HUES48 (cell line): ENCODE measurements at regions not wholly inside any gene's neighbourhood (a gene's known extent, or its start where the extent isn't known, plus 50 kb on each side); places are given as distances from the start of the nearest gene placed in this dataset.

Experiments used
- H3K27ac ChIP-seq: one replicate; pipeline ENCODE4 v1.7.0; 2013; ENCODE audit warnings: low read depth, low read length, inconsistent platforms
- H3K27me3 ChIP-seq: 2 replicates; pipeline ENCODE4 v1.6.1; 2013; ENCODE audit warnings: mild to moderate bottlenecking, low read length; ENCODE audit not compliant: control insufficient read depth, insufficient read depth
- H3K36me3 ChIP-seq: 2 replicates; pipeline ENCODE4 v1.6.1; 2013; ENCODE audit warnings: low read length; ENCODE audit not compliant: control insufficient read depth, insufficient read depth
- H3K4me1 ChIP-seq: 2 replicates; pipeline ENCODE4 v1.6.1; 2013; ENCODE audit warnings: mild to moderate bottlenecking, low read length; ENCODE audit not compliant: control insufficient read depth, insufficient read depth
- H3K4me3 ChIP-seq: 2 replicates; pipeline ENCODE4 v1.5.1; 2013; ENCODE audit warnings: mild to moderate bottlenecking, low read depth, low read length
- H3K9ac ChIP-seq: 2 replicates; pipeline ENCODE4 v1.6.1; 2013; ENCODE audit warnings: mild to moderate bottlenecking, low read depth, low read length, moderate library complexity
- H3K9me3 ChIP-seq: 2 replicates; pipeline ENCODE4 v1.6.1; 2013; ENCODE audit warnings: low read length; ENCODE audit not compliant: control insufficient read depth, insufficient read depth

DNA sequence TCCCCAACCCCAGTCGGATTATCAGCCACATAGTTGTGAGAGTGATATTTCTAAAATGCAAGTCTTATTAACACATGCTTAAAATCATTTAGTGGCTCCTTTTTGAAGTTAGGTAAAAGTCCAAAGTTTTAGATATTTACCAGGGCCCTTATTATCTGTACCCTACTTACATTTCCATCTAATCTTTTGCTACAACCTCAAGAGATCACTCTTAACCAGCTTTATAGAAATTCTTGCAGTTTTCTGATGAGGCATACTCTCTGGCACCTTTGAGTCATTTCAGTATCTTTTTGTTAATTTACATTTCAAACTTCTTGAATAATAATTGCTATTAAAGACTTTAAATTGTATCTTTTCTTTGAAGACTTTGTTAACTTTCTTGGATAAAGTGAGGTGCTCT is 453.3 kb downstream of the RFPL4B start:
- Histone ChIP-seq H3K4me3 (no peak overlapping the region), H3K9me3 (no peaks in the 10 kb centered on the region), H3K27ac (no peak overlapping the region), H3K27me3 (peaks cover 2% of the 10 kb centered on the region; the same call in 1 of the 2 replicates), H3K36me3 (no peaks in the 10 kb centered on the region), H3K4me1 (peaks cover 8% of the 10 kb centered on the region; the same call in 1 of the 2 replicates), H3K9ac (no peak overlapping the region)

DNA sequence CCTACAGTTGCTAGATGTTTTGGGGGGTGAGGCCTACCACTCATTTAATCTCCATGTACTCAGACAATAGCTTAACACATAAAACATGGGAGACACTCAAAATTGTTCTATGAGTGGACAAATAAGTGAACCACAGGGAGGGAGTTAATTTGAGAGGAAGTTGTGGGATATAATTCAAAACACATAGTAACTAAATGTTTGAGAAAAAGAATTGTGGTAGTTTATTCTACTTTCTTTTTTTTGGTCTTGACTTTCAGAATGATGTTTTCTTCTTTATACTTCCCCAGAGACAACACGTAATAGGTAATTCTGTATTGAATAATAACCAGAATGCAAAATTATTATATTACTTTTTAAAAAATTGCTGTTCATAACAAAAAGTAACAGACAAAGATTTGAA is 453.8 kb downstream of the RFPL4B start:
- Histone ChIP-seq H3K9ac (no peak overlapping the region), H3K36me3 (no peaks in the 10 kb centered on the region), H3K27me3 (no peaks in the 10 kb centered on the region), H3K4me1 (peaks cover 8% of the 10 kb centered on the region; the same call in 1 of the 2 replicates), H3K9me3 (no peaks in the 10 kb centered on the region), H3K27ac (no peak overlapping the region), H3K4me3 (no peak overlapping the region)

DNA sequence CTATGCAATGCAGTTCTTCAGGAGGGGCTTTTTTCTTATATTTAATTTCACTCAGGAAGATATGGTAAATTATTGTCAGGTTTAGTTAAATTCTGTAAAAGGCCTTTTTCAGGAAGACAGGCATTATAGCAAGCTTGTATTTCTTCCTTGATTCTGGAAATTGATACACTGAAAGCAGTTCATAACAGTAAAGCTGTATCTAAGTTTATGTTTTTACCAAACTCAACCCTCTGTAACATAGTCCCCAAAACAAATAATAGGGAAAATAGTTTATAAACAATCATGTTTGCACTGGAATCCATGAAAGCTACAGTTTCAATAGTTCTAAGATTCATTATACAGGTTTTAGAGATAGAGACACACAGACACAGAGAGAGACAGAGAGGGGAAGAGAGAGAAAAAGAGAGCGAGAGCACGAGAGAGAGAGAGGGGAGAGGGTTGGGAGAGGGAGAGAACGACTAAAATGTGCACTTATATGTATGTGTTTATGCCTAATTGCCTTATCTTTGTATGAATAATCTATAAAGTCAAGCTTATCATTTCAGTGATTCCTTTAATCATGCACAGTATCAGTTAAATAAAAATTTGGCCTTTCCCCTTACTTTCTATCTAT is 454.4 kb downstream of the RFPL4B start:
- no peak overlapping the region for H3K9ac ChIP-seq
- H3K36me3 ChIP-seq: no peaks in the 10 kb centered on the region
- H3K27me3 ChIP-seq: no peaks in the 10 kb centered on the region
- H3K27ac ChIP-seq: no peak overlapping the region
- H3K4me1 ChIP-seq: peaks cover 8% of the 10 kb centered on the region; the same call in 1 of the 2 replicates
- H3K9me3 ChIP-seq: no peaks in the 10 kb centered on the region
- H3K4me3 ChIP-seq: no peak overlapping the region

DNA sequence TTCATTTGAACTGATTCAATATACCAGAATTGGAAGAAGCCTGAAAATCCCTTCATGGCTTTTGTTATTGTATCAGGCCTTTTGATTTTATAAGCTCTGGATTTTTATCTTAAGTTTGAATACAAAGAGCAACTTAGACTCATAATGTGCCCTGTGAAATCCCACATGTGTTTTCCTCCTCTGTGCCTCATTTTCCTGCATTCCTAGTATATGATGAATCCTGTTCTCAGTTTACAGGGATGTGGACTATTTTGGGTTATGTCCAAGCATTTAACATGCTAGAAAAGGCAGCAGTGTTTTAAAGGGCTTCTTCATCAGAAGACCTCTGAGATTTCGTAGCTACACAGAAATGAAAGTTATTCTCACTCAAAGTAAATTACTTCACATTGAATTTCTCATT is 455.0 kb downstream of the RFPL4B start:
- Histone ChIP-seq H3K9me3 (no peaks in the 10 kb centered on the region), H3K9ac (no peak overlapping the region), H3K4me3 (no peak overlapping the region), H3K36me3 (no peaks in the 10 kb centered on the region), H3K4me1 (peaks cover 8% of the 10 kb centered on the region; the same call in 1 of the 2 replicates), H3K27me3 (no peaks in the 10 kb centered on the region), H3K27ac (no peak overlapping the region)

DNA sequence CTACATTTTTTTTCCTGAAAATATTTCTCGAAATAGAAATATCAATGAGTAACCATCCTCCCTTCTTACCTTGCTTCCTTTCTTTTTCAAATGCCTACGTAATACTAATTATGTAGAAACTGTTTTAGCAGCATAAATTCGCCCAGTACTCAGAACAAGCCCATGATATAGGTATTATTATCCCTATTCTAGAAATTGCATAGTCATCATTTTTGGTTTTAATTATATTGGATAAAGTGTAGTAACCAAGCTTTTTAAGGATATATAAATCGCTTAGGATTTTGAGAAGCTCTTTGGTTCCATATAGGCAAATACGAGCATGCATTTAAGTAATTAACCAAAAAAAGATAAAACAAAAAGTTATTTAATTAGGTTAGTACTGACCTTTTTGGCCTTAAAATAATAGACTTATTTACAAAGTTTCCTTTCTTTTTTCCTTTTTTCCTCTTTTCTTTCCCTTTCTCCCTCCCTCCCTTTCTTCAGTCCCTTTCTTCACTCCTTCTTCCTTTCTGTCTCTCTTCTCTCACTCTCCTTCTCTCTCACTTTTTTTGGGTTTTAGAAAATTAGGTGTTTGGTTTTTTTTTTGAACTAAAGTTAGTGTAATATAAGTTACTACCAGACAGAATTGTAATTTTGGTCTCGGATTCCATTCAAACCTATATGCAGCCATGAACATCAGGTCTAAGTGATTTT is 457.7 kb downstream of the RFPL4B start:
- no peaks in the 10 kb centered on the region for H3K27me3 ChIP-seq
- H3K4me1 ChIP-seq: peaks cover 8% of the 10 kb centered on the region; the same call in 1 of the 2 replicates
- H3K9ac ChIP-seq: no peak overlapping the region
- no peaks in the 10 kb centered on the region for H3K9me3 ChIP-seq
- no peak overlapping the region for H3K4me3 ChIP-seq
- H3K36me3 ChIP-seq: no peaks in the 10 kb centered on the region
- no peak overlapping the region for H3K27ac ChIP-seq

DNA sequence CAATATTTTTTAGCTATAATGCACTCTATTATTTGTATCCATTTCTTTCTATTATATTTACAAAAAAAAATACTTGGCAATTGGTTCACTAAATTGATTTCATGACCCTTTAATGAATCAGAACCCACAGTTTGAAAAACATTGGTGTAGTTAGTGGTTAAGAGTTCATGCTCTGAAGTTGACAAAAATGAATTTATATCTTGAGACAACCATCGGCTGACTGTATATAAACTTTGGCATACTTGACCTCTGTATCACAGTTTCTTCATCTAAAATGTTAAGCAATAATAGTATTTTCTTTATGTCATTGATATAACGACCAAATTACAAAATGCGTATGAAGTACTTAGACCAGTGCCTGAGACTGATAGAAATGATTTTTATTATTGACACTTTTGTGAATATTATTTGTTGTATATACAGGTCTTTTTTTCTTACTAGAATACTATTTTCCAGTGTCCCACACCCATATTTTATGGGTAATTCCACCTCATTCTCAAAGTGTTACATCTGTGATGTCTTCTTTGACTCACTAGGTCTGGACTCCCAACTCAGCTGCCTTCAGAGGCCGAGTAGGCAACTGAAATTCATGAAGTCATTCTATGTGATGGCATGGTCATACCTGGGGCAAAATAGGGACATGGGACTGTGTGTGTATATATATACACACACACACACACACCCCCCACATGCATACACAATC is 459.2 kb downstream of the RFPL4B start:
- H3K4me3 ChIP-seq: no peak overlapping the region
- no peaks in the 10 kb centered on the region for H3K9me3 ChIP-seq
- H3K27me3 ChIP-seq: no peaks in the 10 kb centered on the region
- H3K27ac ChIP-seq: no peak overlapping the region
- H3K9ac ChIP-seq: no peak overlapping the region
- no peaks in the 10 kb centered on the region for H3K36me3 ChIP-seq
- peaks cover 8% of the 10 kb centered on the region; the same call in 1 of the 2 replicates for H3K4me1 ChIP-seq

DNA sequence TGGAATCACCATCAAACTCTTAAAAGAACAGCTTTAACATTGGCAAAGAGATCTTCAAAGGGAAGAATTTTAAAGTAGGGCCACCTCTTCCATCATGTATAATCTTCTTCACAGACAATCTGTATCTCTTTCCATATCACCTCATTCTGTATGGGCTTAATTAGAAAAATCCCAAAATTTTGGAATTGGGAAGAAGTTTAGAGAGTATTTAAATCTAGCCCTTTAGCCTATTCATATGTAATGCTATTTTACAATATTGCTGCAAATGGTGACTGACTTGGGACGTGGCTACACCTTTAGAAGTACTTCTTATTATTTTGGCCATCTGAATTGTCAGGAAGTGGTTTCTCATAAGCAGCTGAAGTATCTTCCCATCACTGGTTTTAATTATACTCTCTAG is 474.3 kb downstream of the RFPL4B start:
- Histone ChIP-seq H3K9me3 (no peaks in the 10 kb centered on the region), H3K36me3 (no peaks in the 10 kb centered on the region), H3K27me3 (no peaks in the 10 kb centered on the region), H3K27ac (no peak overlapping the region), H3K9ac (no peak overlapping the region), H3K4me3 (no peak overlapping the region), H3K4me1 (no peaks in the 10 kb centered on the region)

DNA sequence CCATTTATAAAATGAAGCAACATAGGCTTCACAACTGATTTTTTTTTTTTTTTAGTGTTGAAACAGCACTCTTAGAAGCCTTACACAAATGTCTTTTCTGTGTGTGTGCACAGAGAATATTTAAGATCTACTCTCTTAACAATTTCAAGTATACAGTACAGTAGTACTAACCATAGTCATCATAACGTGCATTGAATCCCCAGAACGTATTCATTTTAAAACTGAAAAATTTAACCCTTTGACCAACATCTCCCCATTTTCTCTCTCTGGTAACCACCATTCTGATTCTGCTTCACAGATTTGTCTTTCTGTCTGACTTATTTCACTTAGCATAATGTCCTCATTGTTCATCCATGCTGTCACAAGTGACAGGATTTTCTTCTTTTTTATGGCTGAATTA is 475.6 kb downstream of the RFPL4B start:
- H3K4me3 ChIP-seq: no peak overlapping the region
- no peaks in the 10 kb centered on the region for H3K36me3 ChIP-seq
- H3K9ac ChIP-seq: no peak overlapping the region
- no peaks in the 10 kb centered on the region for H3K27me3 ChIP-seq
- H3K4me1 ChIP-seq: no peaks in the 10 kb centered on the region
- no peaks in the 10 kb centered on the region for H3K9me3 ChIP-seq
- H3K27ac ChIP-seq: no peak overlapping the region

DNA sequence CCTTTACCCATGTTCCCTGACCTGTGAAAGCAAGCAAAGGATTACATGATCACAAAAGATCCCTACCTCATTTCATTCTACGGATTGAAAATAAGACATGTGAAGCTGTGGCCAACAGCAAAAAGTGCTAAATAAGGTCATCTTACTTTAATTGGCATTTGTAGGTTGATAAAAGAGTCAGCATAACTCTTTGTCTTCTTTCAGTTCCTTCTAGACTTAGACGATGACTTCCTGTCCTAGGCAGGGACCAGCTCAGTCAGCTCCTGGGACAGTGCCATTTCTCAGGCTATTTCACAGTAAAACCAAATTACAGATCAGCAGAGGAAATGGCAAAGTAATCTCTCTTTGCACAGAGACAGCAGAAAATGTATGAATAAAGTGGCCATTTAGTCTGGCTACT is 480.7 kb downstream of the RFPL4B start:
- Histone ChIP-seq H3K36me3 (no peaks in the 10 kb centered on the region), H3K9me3 (no peaks in the 10 kb centered on the region), H3K4me1 (peaks cover 7% of the 10 kb centered on the region; the same call in 1 of the 2 replicates), H3K27ac (peak overlapping the region; percentile 15), H3K4me3 (no peak overlapping the region), H3K27me3 (no peaks in the 10 kb centered on the region), H3K9ac (no peak overlapping the region)

DNA sequence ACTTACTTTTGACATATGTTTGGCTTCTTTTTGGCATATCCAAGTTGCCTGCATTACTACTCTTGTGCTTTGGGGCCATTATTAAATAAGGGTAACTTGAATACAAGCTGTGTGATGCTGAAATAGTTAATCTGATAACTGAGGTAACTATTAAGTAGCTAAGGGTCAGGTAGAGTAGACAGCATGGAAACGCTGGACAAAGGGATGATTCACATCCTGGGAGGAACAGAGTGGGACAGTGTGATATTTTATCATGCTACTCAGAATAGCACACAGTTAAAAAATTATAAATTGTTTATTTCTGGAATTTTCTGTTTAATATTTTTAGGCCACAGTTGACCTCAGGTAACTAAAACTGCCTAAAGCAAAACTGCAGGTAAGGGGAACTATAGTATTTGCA is 483.9 kb downstream of the RFPL4B start:
- Histone ChIP-seq H3K27ac (no peak overlapping the region), H3K27me3 (no peaks in the 10 kb centered on the region), H3K4me3 (no peak overlapping the region), H3K36me3 (no peaks in the 10 kb centered on the region), H3K4me1 (peaks cover 7% of the 10 kb centered on the region; the same call in 1 of the 2 replicates), H3K9ac (no peak overlapping the region), H3K9me3 (no peaks in the 10 kb centered on the region)

DNA sequence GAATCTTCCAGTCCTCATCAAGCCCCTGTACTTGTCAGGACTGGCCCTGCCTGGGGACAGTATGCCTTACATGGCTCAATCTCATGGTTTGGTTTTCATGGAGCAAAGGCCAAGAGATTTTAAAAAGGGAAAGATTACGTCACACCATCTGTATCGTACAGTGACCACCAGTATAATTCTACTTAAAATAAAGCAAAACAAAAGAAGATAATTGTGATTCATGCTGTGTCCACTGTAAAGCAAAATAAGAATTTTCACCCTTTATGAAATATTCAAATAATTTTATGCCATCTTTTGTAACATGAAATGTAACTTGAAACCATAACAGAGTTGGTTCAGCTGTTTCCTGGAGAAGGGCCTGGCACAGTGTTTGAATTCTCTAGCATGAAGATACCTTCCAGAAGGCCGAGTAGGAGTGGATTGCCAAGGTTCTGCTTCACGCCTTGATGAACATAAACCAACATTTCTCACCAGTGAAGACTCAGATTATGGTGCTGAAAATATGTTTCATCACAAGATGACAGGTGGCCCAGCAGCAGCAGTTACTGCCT is 486.5 kb downstream of the RFPL4B start:
- Histone ChIP-seq H3K4me1 (peaks cover 7% of the 10 kb centered on the region; the same call in 1 of the 2 replicates), H3K27me3 (no peaks in the 10 kb centered on the region), H3K9me3 (no peaks in the 10 kb centered on the region), H3K36me3 (no peaks in the 10 kb centered on the region), H3K27ac (no peak overlapping the region), H3K4me3 (no peak overlapping the region), H3K9ac (no peak overlapping the region)
